Left ventricle myocardium inferior (tissue), 1 donor: ENCODE measurements at regions not wholly inside any gene's neighbourhood (a gene's known extent, or its start where the extent isn't known, plus 50 kb on each side); places are given as distances from the start of the nearest gene placed in this dataset.

Experiments used
- DNase-seq: peaks from one replicate; pipeline ENCODE4 v3.0.0-alpha.2; 2020
- H3K27ac ChIP-seq: fragments of 200-600 bp; replicated peaks from 2 replicates; pipeline ENCODE4 v1.8.0; 2021
- H3K27me3 ChIP-seq: fragments of 200-600 bp; 2 replicates; pipeline ENCODE4 v1.8.0; 2021; ENCODE audit warnings: low read depth
- H3K36me3 ChIP-seq: fragments of 200-600 bp; 2 replicates; pipeline ENCODE4 v1.8.0; 2021
- H3K4me1 ChIP-seq: fragments of 200-600 bp; 2 replicates; pipeline ENCODE4 v1.8.0; 2021
- H3K4me3 ChIP-seq: fragments of 200-600 bp; 2 replicates; pipeline ENCODE4 v1.8.0; 2021; ENCODE audit warnings: mild to moderate bottlenecking, moderate library complexity
- H3K9me3 ChIP-seq: fragments of 200-600 bp; replicated peaks from 2 replicates; pipeline ENCODE4 v1.8.0; 2021
- CTCF ChIP-seq: fragments of 200-600 bp; IDR thresholded peaks from 2 replicates; pipeline ENCODE4 v1.8.0; 2021; ENCODE audit warnings: antibody characterized with exemption, mild to moderate bottlenecking, borderline replicate concordance
- intact Hi-C: fragments of 100-400 bp; cut with micrococcal nuclease; formaldehyde crosslinking; loops from one replicate; pipeline ENCODE4 v1.11.0; 2022
- donor health status: DM: no; HTN: yes; CAD: no; lungs with severe emphysema.

GRCh38 chr12:42769455-42769854, 179.9 kb upstream of the PRICKLE1 start:
- Histone ChIP-seq H3K9me3 (peaks cover 13% of the 10 kb centered on the region), H3K36me3 (no peaks in the 10 kb centered on the region), H3K27me3 (no peaks in the 10 kb centered on the region), H3K4me3 (no peak overlapping the region), H3K27ac (peak overlapping the region; percentile 56), H3K4me1 (peaks cover 20% of the 10 kb centered on the region)
- intact Hi-C loops = no loop called here
- DNase-seq = no peak
- TF ChIP-seq CTCF = no peak

- intact Hi-C loops = no loop called here
- Histone ChIP-seq H3K9me3 (peaks cover 13% of the 10 kb centered on the region), H3K4me3 (no peak overlapping the region), H3K36me3 (no peaks in the 10 kb centered on the region), H3K27me3 (no peaks in the 10 kb centered on the region), H3K27ac (no peak overlapping the region), H3K4me1 (peaks cover 20% of the 10 kb centered on the region)
- TF ChIP-seq CTCF = no peak
- no peak for DNase-seq
Measured at GRCh38 chr12:42767998-42768397, 178.5 kb upstream of the PRICKLE1 start.

GRCh38 chr12:42767326-42767954, 177.9 kb upstream of the PRICKLE1 start:
- Histone ChIP-seq H3K27ac (no peak overlapping the region), H3K4me3 (no peak overlapping the region), H3K4me1 (peaks cover 21% of the 10 kb centered on the region), H3K27me3 (no peaks in the 10 kb centered on the region), H3K9me3 (peaks cover 10% of the 10 kb centered on the region), H3K36me3 (no peaks in the 10 kb centered on the region)
- no peak for DNase-seq
- intact Hi-C loops = no loop called here
- no peak for TF ChIP-seq CTCF

- H3K9me3 ChIP-seq = peaks cover 3% of the 10 kb centered on the region
- no peak overlapping the region for H3K27ac ChIP-seq
- peaks cover 28% of the 10 kb centered on the region for H3K4me1 ChIP-seq
- DNase-seq = no peak
- intact Hi-C loops = no loop called here
- no peaks in the 10 kb centered on the region for H3K36me3 ChIP-seq
- H3K27me3 ChIP-seq = no peaks in the 10 kb centered on the region
- no peak overlapping the region for H3K4me3 ChIP-seq
- no peak for TF ChIP-seq CTCF
Measured at GRCh38 chr12:42766754-42767153, 177.2 kb upstream of the PRICKLE1 start.

GRCh38 chr12:42766026-42766425, 176.5 kb upstream of the PRICKLE1 start:
- no peak for TF ChIP-seq CTCF
- no peak for DNase-seq
- intact Hi-C loops = no loop called here

GRCh38 chr12:42763682-42764081, 174.1 kb upstream of the PRICKLE1 start:
- no peak overlapping the region for H3K27ac ChIP-seq
- H3K4me1 ChIP-seq = peaks cover 36% of the 10 kb centered on the region
- H3K4me3 ChIP-seq = no peak overlapping the region
- no peaks in the 10 kb centered on the region for H3K27me3 ChIP-seq
- no peaks in the 10 kb centered on the region for H3K36me3 ChIP-seq
- TF ChIP-seq CTCF = no peak
- no peak for DNase-seq
- H3K9me3 ChIP-seq = no peaks in the 10 kb centered on the region
- intact Hi-C loops = no loop called here

More at GRCh38 chr12:42766026-42766425, 176.5 kb upstream of the PRICKLE1 start:
- H3K4me1 ChIP-seq = peaks cover 32% of the 10 kb centered on the region
- H3K9me3 ChIP-seq = no peaks in the 10 kb centered on the region
- no peak overlapping the region for H3K4me3 ChIP-seq
- no peak overlapping the region for H3K27ac ChIP-seq
- no peaks in the 10 kb centered on the region for H3K27me3 ChIP-seq
- H3K36me3 ChIP-seq = no peaks in the 10 kb centered on the region
